Sciatic nerve (tissue), 2 donors: ENCODE measurements at regions not wholly inside any gene's neighbourhood (a gene's known extent, or its start where the extent isn't known, plus 50 kb on each side); places are given as distances from the start of the nearest gene placed in this dataset.
"Not testable (repeated sequence)": the region's sequence is repeated elsewhere in the genome, so short reads cannot be mapped to it uniquely, and the experiment has no call there.

Experiments used
- ATAC-seq: fragments of 200-7000 bp; cut with Tn5 transposase; one replicate; pipeline ENCODE4 v1.9.1; 2020; ENCODE audit warnings: mild to moderate bottlenecking, moderate library complexity
- DNase-seq: peaks from one replicate; pipeline ENCODE4 v3.0.0-alpha.2; 2020; ENCODE audit warnings: low spot score
- intact Hi-C: fragments of 100-400 bp; cut with DNase I; formaldehyde crosslinking; loops from one replicate; pipeline ENCODE4 v1.14.2; 2022
- donor health status: DM: no; HTN: no; CAD: no.
- donor health status: DM: no; HTN: no; CAD: no.

- intact Hi-C loops: no loop called here
- DNase-seq: peak; percentile 39
- ATAC-seq: no peak
These were observed 583.9 kb downstream of the ALG10 start for GRCh38 chr12:34605955-34606748.

GRCh38 chr12:34606749-34607519 lies 584.6 kb downstream of the ALG10 start:
- peak; percentile 36 for DNase-seq
- ATAC-seq: no peak
- intact Hi-C loops: no loop called here

GRCh38 chr12:34607520-34608195 lies 585.4 kb downstream of the ALG10 start:
- ATAC-seq (no peak), DNase-seq (peak; percentile 27)
- intact Hi-C loops: no loop called here

GRCh38 chr12:34613988-34614387 lies 591.7 kb downstream of the ALG10 start:
- ATAC-seq, intact Hi-C loops: not testable (repeated sequence)
- peak; percentile 26 for DNase-seq

GRCh38 chr12:34625116-34625515 lies 602.8 kb downstream of the ALG10 start:
- ATAC-seq (no peak), DNase-seq (no peak)
- intact Hi-C loops: no loop called here

- intact Hi-C loops: no loop called here
- DNase-seq (no peak), ATAC-seq (no peak)
These were observed 604.3 kb downstream of the ALG10 start for GRCh38 chr12:34626363-34627157.
